MM.1S (cell line): ENCODE measurements at regions not wholly inside any gene's neighbourhood (a gene's known extent, or its start where the extent isn't known, plus 50 kb on each side); places are given as distances from the start of the nearest gene placed in this dataset.

Experiments used
- DNase-seq: peaks from one replicate; pipeline ENCODE4 v3.0.0-alpha.2; 2015
- H2AFZ ChIP-seq: fragments of 300-600 bp; sonication (generic); 2 replicates; pipeline ENCODE4 v1.6.0; 2016; ENCODE audit warnings: antibody characterized with exemption, low read length
- H3F3A ChIP-seq: fragments of 300-600 bp; sonication (generic); 2 replicates; pipeline ENCODE4 v1.6.1; 2016; ENCODE audit warnings: mild to moderate bottlenecking, antibody characterized with exemption, low read length, moderate library complexity, mixed read lengths; ENCODE audit not compliant: insufficient read depth
- H3K27ac ChIP-seq: fragments of 300-600 bp; sonication (generic); 2 replicates; pipeline ENCODE4 v1.5.1; 2016; ENCODE audit warnings: mild to moderate bottlenecking, low read length
- H3K27me3 ChIP-seq: fragments of 300-600 bp; sonication (generic); replicated peaks from 2 replicates; pipeline ENCODE4 v1.6.0; 2016; ENCODE audit warnings: low read length; ENCODE audit not compliant: insufficient read depth
- H3K36me3 ChIP-seq: fragments of 300-600 bp; sonication (generic); replicated peaks from 2 replicates; pipeline ENCODE4 v1.6.1; 2016; ENCODE audit warnings: mild to moderate bottlenecking, low read length, mixed read lengths; ENCODE audit not compliant: insufficient read depth
- H3K4me1 ChIP-seq: fragments of 300-600 bp; sonication (generic); 2 replicates; pipeline ENCODE4 v1.6.1; 2016; ENCODE audit warnings: low read length, mixed read lengths
- H3K4me2 ChIP-seq: fragments of 300-600 bp; sonication (generic); 2 replicates; pipeline ENCODE4 v1.6.0; 2016; ENCODE audit warnings: low read depth, low read length
- H3K4me3 ChIP-seq: fragments of 300-600 bp; sonication (generic); 2 replicates; pipeline ENCODE4 v1.5.1; 2016; ENCODE audit warnings: low read length, mixed read lengths
- H3K79me2 ChIP-seq: fragments of 300-600 bp; sonication (generic); 2 replicates; pipeline ENCODE4 v1.6.1; 2016; ENCODE audit warnings: mixed run types, low read length, mixed read lengths
- H3K9ac ChIP-seq: fragments of 300-600 bp; sonication (generic); 2 replicates; pipeline ENCODE4 v1.6.1; 2016; ENCODE audit warnings: low read length, mixed read lengths
- H3K9me2 ChIP-seq: fragments of 300-600 bp; sonication (generic); replicated peaks from 2 replicates; pipeline ENCODE4 v1.6.1; 2016; ENCODE audit warnings: mild to moderate bottlenecking, low read length, mixed read lengths; ENCODE audit not compliant: insufficient read depth
- H3K9me3 ChIP-seq: fragments of 300-600 bp; sonication (generic); replicated peaks from 2 replicates; pipeline ENCODE4 v1.6.1; 2016; ENCODE audit warnings: mild to moderate bottlenecking, low read length, mixed read lengths; ENCODE audit not compliant: insufficient read depth
- H4K20me1 ChIP-seq: fragments of 300-600 bp; sonication (generic); 2 replicates; pipeline ENCODE4 v1.6.1; 2016; ENCODE audit warnings: mild to moderate bottlenecking, low read length, moderate library complexity, mixed read lengths; ENCODE audit not compliant: insufficient read depth
- EZH2 ChIP-seq: fragments of 300-600 bp; sonication (generic); optimal IDR thresholded peaks from 2 replicates; pipeline ENCODE3; 2017; ENCODE audit warnings: low read depth, mild to moderate bottlenecking, antibody characterized with exemption, low read length, mixed read lengths
- EZH2phosphoT487 ChIP-seq: fragments of 300-600 bp; sonication (generic); IDR thresholded peaks from 2 replicates; pipeline ENCODE4 v1.6.1; 2018; ENCODE audit warnings: antibody characterized with exemption, low read length
- TF ChIP-seq, protein P1 (sequence below): fragments of 300-600 bp; sonication (generic); IDR thresholded peaks from 2 replicates; pipeline ENCODE4 v1.5.1; 2016; ENCODE audit warnings: antibody characterized with exemption, low read length, mixed read lengths

DNA sequence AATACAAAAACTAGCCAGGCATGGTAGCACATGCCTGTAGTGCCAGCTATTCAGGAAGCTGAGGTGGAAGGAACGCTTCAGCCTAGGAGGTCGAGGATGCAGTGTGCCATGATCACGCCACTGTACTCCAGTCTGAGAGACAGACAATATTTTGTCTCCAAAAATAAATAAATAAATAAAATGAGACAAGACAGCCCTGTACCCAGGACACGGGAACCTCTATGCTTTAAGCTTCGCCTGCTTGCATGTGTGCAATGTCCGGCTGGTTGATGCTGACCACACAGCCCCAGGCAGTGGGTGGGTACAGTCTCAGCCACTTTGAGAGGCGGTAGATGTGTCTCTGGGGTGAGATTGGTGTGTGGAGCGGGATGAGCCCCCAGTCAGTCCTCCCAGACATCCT, 52.0 kb upstream of the MPEG1 start:
- Histone ChIP-seq H3K4me2 (no peak overlapping the region), H3K4me1 (no peaks in the 10 kb centered on the region)

GRCh38 chr11:59263225-59263894, 50.6 kb upstream of the MPEG1 start:
- Histone ChIP-seq H3K36me3 (no peaks in the 10 kb centered on the region), H3K4me1 (no peaks in the 10 kb centered on the region), H3K27ac (no peak overlapping the region), H2AFZ (no peak overlapping the region), H3K9me3 (no peaks in the 10 kb centered on the region), H4K20me1 (no peaks in the 10 kb centered on the region), H3K79me2 (no peaks in the 10 kb centered on the region), H3K4me3 (no peak overlapping the region), H3F3A (no peaks in the 10 kb centered on the region), H3K9ac (no peak overlapping the region), H3K4me2 (no peak overlapping the region), H3K27me3 (no peaks in the 10 kb centered on the region), H3K9me2 (no peaks in the 10 kb centered on the region)
- no peak for DNase-seq
- TF ChIP-seq, protein P1, sequence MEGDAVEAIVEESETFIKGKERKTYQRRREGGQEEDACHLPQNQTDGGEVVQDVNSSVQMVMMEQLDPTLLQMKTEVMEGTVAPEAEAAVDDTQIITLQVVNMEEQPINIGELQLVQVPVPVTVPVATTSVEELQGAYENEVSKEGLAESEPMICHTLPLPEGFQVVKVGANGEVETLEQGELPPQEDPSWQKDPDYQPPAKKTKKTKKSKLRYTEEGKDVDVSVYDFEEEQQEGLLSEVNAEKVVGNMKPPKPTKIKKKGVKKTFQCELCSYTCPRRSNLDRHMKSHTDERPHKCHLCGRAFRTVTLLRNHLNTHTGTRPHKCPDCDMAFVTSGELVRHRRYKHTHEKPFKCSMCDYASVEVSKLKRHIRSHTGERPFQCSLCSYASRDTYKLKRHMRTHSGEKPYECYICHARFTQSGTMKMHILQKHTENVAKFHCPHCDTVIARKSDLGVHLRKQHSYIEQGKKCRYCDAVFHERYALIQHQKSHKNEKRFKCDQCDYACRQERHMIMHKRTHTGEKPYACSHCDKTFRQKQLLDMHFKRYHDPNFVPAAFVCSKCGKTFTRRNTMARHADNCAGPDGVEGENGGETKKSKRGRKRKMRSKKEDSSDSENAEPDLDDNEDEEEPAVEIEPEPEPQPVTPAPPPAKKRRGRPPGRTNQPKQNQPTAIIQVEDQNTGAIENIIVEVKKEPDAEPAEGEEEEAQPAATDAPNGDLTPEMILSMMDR: peak; percentile 49
- no peak for TF ChIP-seq EZH2phosphoT487
- TF ChIP-seq EZH2: no peak

More for the DNA sequence above, 52.0 kb upstream of the MPEG1 start:
- Histone ChIP-seq H3K79me2 (no peaks in the 10 kb centered on the region), H3K4me3 (no peak overlapping the region), H3K36me3 (no peaks in the 10 kb centered on the region), H3K27ac (no peak overlapping the region), H3K9ac (no peak overlapping the region), H4K20me1 (no peaks in the 10 kb centered on the region), H3F3A (no peaks in the 10 kb centered on the region), H3K9me3 (no peaks in the 10 kb centered on the region), H3K9me2 (no peaks in the 10 kb centered on the region), H2AFZ (no peak overlapping the region), H3K27me3 (no peaks in the 10 kb centered on the region)
- TF ChIP-seq, protein P1: no peak
- TF ChIP-seq EZH2 (no peak), EZH2phosphoT487 (no peak)
- no peak for DNase-seq
